K562 (cell line): ENCODE measurements at regions not wholly inside any gene's neighbourhood (a gene's known extent, or its start where the extent isn't known, plus 50 kb on each side); places are given as distances from the start of the nearest gene placed in this dataset.

Experiments used
- ATAC-seq: fragments of 200-7000 bp; cut with Tn5 transposase; 3 replicates; pipeline ENCODE4 v1.9.1; 2020; ENCODE audit warnings: moderate library complexity
- BruUV-seq: library from RNA; stranded (reverse); fragments of 400-500 nt; replicated peaks from 2 replicates; lab custom pipeline; 2021; lab: Mats Ljungman, UMichigan
- CTCF ChIA-PET: fragments of 300-600 bp; formaldehyde crosslinking; extraction: SDS; loops from one replicate; lab custom pipeline; 2021; ENCODE audit warnings: low intra/inter-chr PET ratio; lab: Yijun Ruan, JAX
- POLR2A ChIA-PET: fragments of 300-600, 350-650 bp; sonication (Branson Sonifier 250); formaldehyde crosslinking; extraction: SDS; loops from one replicate; lab custom pipeline; 2021; ENCODE audit warnings: antibody characterized with exemption, inconsistent platforms; lab: Yijun Ruan, JAX
- DNase-seq, 4 experiments: peaks; one replicate each; pipeline versions ENCODE4 v3.0.0 to v3.0.0-alpha.2; 2011 to 2018; ENCODE audit warnings: low spot score in 3 of 4, mixed read lengths in 3 of 4; ENCODE audit errors: extremely low read depth in 1 of 4
- FAIRE-seq: peaks from 2 replicates; lab custom pipeline; 2011; peaks lifted over from hg19 to GRCh38; lab: Jason Lieb, UNC
- H2AFZ ChIP-seq: 2 replicates; pipeline ENCODE4 v1.6.0; 2011; ENCODE audit warnings: low read depth, low read length, control low read depth, inconsistent platforms
- H3K27ac ChIP-seq: fragments of 200-600 bp; 3 replicates; pipeline ENCODE4 v1.8.0; 2011; ENCODE audit warnings: low read depth, mild to moderate bottlenecking, control low read depth, inconsistent platforms, low read length, moderate library complexity, mixed read lengths; ENCODE audit errors: extremely low read depth
- H3K27me3 ChIP-seq, 2 experiments: fragments of 300-600 bp in 1 of 2; 2 replicates in 1 of 2; 3 replicates in 1 of 2; pipeline versions ENCODE4 v1.6.0 to v1.8.0; 2011; ENCODE audit warnings: inconsistent platforms in 2 of 2, low read length in 2 of 2, mild to moderate bottlenecking in 1 of 2, mixed read lengths in 1 of 2, moderate library complexity in 1 of 2; ENCODE audit not compliant: control insufficient read depth in 2 of 2, insufficient read depth in 2 of 2
- H3K36me3 ChIP-seq: fragments of 300-600 bp; 3 replicates; pipeline ENCODE4 v1.8.0; 2011; ENCODE audit warnings: mild to moderate bottlenecking, low read length, inconsistent platforms; ENCODE audit not compliant: control insufficient read depth, insufficient read depth
- H3K4me1 ChIP-seq, 2 experiments: fragments of 200-600 bp in 1 of 2; replicated peaks in 1 of 2; 2 replicates in 1 of 2; 3 replicates in 1 of 2; pipeline versions ENCODE4 v1.5.1 to v1.8.0; 2011; ENCODE audit warnings: inconsistent platforms in 2 of 2, low read length in 2 of 2, mild to moderate bottlenecking in 1 of 2, mixed read lengths in 1 of 2, moderate library complexity in 1 of 2; ENCODE audit not compliant: control insufficient read depth in 2 of 2, insufficient read depth in 2 of 2
- H3K4me2 ChIP-seq: 2 replicates; pipeline ENCODE4 v1.6.1; 2011; ENCODE audit warnings: low read length, control low read depth, inconsistent platforms, mixed read lengths; ENCODE audit not compliant: insufficient read depth
- H3K4me3 ChIP-seq: fragments of 200-600 bp; sonication (generic), shearing (Covaris generic); 2 replicates; pipeline ENCODE4 v1.5.1; 2016; ENCODE audit warnings: control low read depth, inconsistent platforms
- H3K79me2 ChIP-seq: fragments of 200-600 bp; 3 replicates; pipeline ENCODE4 v1.8.0; 2011; ENCODE audit warnings: low read length, inconsistent platforms; ENCODE audit not compliant: control insufficient read depth, insufficient read depth
- H3K9ac ChIP-seq, 2 experiments: 2 replicates each; pipeline versions ENCODE4 v1.6.0 to v1.6.1; 2011; ENCODE audit warnings: low read depth in 2 of 2, low read length in 2 of 2, control low read depth in 1 of 2, inconsistent platforms in 1 of 2, mild to moderate bottlenecking in 1 of 2, mixed read lengths in 1 of 2; ENCODE audit not compliant: insufficient read depth in 1 of 2
- H3K9me1 ChIP-seq: one replicate; pipeline ENCODE4 v1.6.0; 2011; ENCODE audit warnings: inconsistent platforms, mild to moderate bottlenecking, low read length, moderate library complexity; ENCODE audit not compliant: control insufficient read depth, insufficient read depth
- H3K9me3 ChIP-seq: replicated peaks from 2 replicates; pipeline ENCODE4 v1.5.1; 2011; ENCODE audit warnings: low read depth, low read length, inconsistent platforms; ENCODE audit not compliant: control insufficient read depth, insufficient read depth
- H4K20me1 ChIP-seq: replicated peaks from 2 replicates; pipeline ENCODE4 v1.6.1; 2011; ENCODE audit warnings: low read length, inconsistent platforms, mixed read lengths; ENCODE audit not compliant: control insufficient read depth, insufficient read depth
- ATF1 ChIP-seq, 2 experiments: fragments of 450-650 bp in 1 of 2; IDR thresholded peaks; 2 replicates each; pipeline ENCODE4 v1.6.1; 2016; ENCODE audit warnings: missing compliant biosample characterization in 1 of 2, missing genetic modification characterization in 1 of 2
- CEBPB ChIP-seq: fragments of 450-650 bp; IDR thresholded peaks from 2 replicates; pipeline ENCODE4 v1.6.1; 2016; ENCODE audit warnings: missing genetic modification characterization, missing compliant biosample characterization
- CEBPG ChIP-seq, 3 experiments: fragments of 200-800 bp in 1 of 3; sonication (Bioruptor generic) in 1 of 3; sonication (generic) in 1 of 3; formaldehyde crosslinking in 1 of 3; IDR thresholded peaks in 2 of 3; conservative IDR thresholded peaks in 1 of 3; 2 replicates each; pipeline versions ENCODE4 v1.6.1 to v1.8.0; 2016 to 2022; ENCODE audit warnings: missing compliant biosample characterization in 2 of 3, missing genetic modification characterization in 2 of 3, mild to moderate bottlenecking in 1 of 3, missing genetic modification reagents in 1 of 3
- ESRRB ChIP-seq: fragments of 250-450 bp; sonication (Bioruptor Pico); IDR thresholded peaks from 2 replicates; pipeline ENCODE4 v1.5.0; 2020; ENCODE audit warnings: mild to moderate bottlenecking, moderate library complexity, borderline replicate concordance
- HDAC8 ChIP-seq: fragments of 450-650 bp; IDR thresholded peaks from 2 replicates; pipeline ENCODE4 v1.6.1; 2016; ENCODE audit warnings: mild to moderate bottlenecking, missing genetic modification characterization, moderate library complexity, missing compliant biosample characterization
- MAFK ChIP-seq: IDR thresholded peaks from 2 replicates; pipeline ENCODE4 v1.6.1; 2011; ENCODE audit warnings: low read length, improper control_type of control experiment
- TAF15 ChIP-seq: fragments of 200-400 bp; formaldehyde crosslinking; IDR thresholded peaks from 2 replicates; pipeline ENCODE4 v1.6.1; 2017; ENCODE audit warnings: mild to moderate bottlenecking, low read depth, low read length, moderate library complexity
- ZNF384 ChIP-seq: IDR thresholded peaks from 2 replicates; pipeline ENCODE4 v1.6.1; 2012; ENCODE audit warnings: low read depth, low read length, improper control_type of control experiment
- ZNF431 ChIP-seq: sonication (generic); formaldehyde crosslinking; IDR thresholded peaks from 2 replicates; pipeline ENCODE4 v1.8.0; 2022; ENCODE audit warnings: mild to moderate bottlenecking, missing genetic modification reagents
- ZNF551 ChIP-seq: fragments of 250-450 bp; sonication (Bioruptor Pico); IDR thresholded peaks from 2 replicates; pipeline ENCODE4 v1.5.0; 2021; ENCODE audit warnings: mild to moderate bottlenecking, moderate library complexity
- WGBS: fragments of 100-300 bp; shearing (Covaris generic); methylation state at CpG from one replicate; pipeline ENCODE4 v1.1.6; 2016; ENCODE audit warnings: low coverage, mixed read lengths; ENCODE audit not compliant: insufficient coverage; ENCODE audit errors: missing lambda C conversion rate; 5-methylcytosine and 5-hydroxymethylcytosine counted together
- in situ Hi-C: fragments of 300-500 bp; cut with MboI; formaldehyde crosslinking; loops from 4 replicates; pipeline ENCODE4 v1.15.0; 2018; ENCODE audit warnings: inconsistent platforms, mixed read lengths
- intact Hi-C: fragments of 100-400 bp; cut with micrococcal nuclease; formaldehyde crosslinking; loops from 2 replicates; pipeline ENCODE4 v1.14.2; 2022
- TF ChIP-seq, protein P1 (sequence below): fragments of 450-650 bp; IDR thresholded peaks from 2 replicates; pipeline ENCODE4 v1.7.0; 2016; ENCODE audit warnings: borderline replicate concordance

DNA sequence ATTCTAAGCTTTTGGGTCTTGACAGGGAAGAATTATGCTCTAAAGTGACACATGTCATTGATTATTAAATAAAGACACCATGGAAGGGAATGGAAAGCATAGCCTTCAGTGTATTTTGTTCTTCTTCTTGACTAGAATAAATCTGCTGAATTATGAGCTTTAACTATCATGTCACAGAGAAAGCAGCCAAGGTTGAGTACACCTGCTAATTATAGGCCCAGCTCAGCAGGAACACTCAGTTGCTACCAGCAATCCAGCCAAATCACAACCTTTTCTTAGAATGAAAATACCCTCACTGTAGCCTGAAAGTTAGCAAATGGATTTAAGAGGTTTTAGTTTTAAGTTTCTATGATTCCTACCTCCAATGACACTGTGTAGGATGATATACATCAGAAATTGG is 225.3 kb upstream of the RHOBTB1 start:
- Histone ChIP-seq H3K79me2 (no peaks in the 10 kb centered on the region), H3K4me3 (no peak overlapping the region), H3K27ac (no peak overlapping the region)
- TF ChIP-seq ZNF384 = no peak
- no peak for TF ChIP-seq ZNF551 (CRISPR knock-in tag)
- TF ChIP-seq ATF1 (CRISPR knock-in tag; IDR thresholded peaks at IDR 0.05) = no peak
- no peak for TF ChIP-seq ATF1 (tag; IDR thresholded peaks at IDR 0.05)
- TF ChIP-seq, all 486 proteins: peak for 0
- Histone ChIP-seq H3K4me2 (no peak overlapping the region), H3K9ac (no peak overlapping the region), H3K9me3 (no peaks in the 10 kb centered on the region), H3K27me3 (no peaks in the 10 kb centered on the region), H3K4me1 (no peaks in the 10 kb centered on the region), H3K9me1 (no peaks in the 10 kb centered on the region), H4K20me1 (no peaks in the 10 kb centered on the region), H3K36me3 (no peaks in the 10 kb centered on the region), H2AFZ (no peak overlapping the region)
- ATAC-seq (no peak), FAIRE-seq (no peak), DNase-seq (no peak)
- intact Hi-C loops = no loop called here
- ChIA-PET CTCF (no interaction called here), POLR2A (interaction anchor here (0.7 kb wide), 1 partner anchor 12 kb away, joined by 3 read pairs; no protein-coding TSS in a partner anchor)
- BruUV-seq = no TSS peak
- in situ Hi-C loops = no loop called here

DNA sequence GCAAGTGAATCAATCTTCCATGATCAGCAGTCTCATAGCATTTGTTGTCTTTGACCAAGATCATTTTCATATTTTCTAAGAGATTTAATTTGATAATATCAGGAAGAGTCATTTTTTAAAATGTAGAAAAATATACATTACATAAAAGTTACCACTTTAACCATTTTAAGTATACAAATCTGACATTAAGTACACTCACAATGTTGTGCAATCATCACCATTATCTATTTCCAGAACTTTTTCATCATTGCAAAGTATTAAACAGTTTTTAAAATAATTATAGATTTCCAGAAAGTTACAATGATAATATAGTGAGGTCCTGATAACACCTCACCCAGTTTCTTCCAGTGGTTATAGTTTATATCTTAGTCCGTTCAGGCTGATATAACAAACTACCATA is 222.5 kb upstream of the RHOBTB1 start:
- DNase-seq = no peak
- Histone ChIP-seq H3K4me2 (no peak overlapping the region), H3K9me1 (no peaks in the 10 kb centered on the region), H3K9ac (no peak overlapping the region), H3K79me2 (no peaks in the 10 kb centered on the region), H3K4me3 (no peak overlapping the region), H3K27ac (no peak overlapping the region), H3K36me3 (no peaks in the 10 kb centered on the region), H3K9me3 (no peaks in the 10 kb centered on the region), H3K27me3 (peaks cover 0 to 18% of the 10 kb centered on the region in 2 experiments; a peak in 3 of 5 replicates), H3K4me1 (no peaks in the 10 kb centered on the region), H2AFZ (no peak overlapping the region), H4K20me1 (no peaks in the 10 kb centered on the region)
- no peak for ATAC-seq
- ChIA-PET POLR2A (interaction anchor here (1.1 kb wide), 1 partner anchor 14 kb away, joined by 6 read pairs; no protein-coding TSS in a partner anchor), CTCF (no interaction called here)
- 0% methylated on average over 1 of the region's 1 CpG for WGBS
- no peak for FAIRE-seq
- no TSS peak for BruUV-seq
- intact Hi-C loops (no loop called here), in situ Hi-C loops (no loop called here)
- TF ChIP-seq TAF15 (no peak), ZNF431 (CRISPR knock-in tag) (no peak), MAFK (no peak), HDAC8 (no peak), ESRRB (no peak), CEBPB (tag) (peak; percentile 75), CEBPG (CRISPR knock-in tag; IDR thresholded peaks at IDR 0.05) (no peak), CEBPG (tag; conservative IDR thresholded peaks at IDR 0.05 in 1 of 2, IDR thresholded peaks at IDR 0.05 in 1 of 2) (peak; percentile 45 to 82)
- TF ChIP-seq, protein P1, sequence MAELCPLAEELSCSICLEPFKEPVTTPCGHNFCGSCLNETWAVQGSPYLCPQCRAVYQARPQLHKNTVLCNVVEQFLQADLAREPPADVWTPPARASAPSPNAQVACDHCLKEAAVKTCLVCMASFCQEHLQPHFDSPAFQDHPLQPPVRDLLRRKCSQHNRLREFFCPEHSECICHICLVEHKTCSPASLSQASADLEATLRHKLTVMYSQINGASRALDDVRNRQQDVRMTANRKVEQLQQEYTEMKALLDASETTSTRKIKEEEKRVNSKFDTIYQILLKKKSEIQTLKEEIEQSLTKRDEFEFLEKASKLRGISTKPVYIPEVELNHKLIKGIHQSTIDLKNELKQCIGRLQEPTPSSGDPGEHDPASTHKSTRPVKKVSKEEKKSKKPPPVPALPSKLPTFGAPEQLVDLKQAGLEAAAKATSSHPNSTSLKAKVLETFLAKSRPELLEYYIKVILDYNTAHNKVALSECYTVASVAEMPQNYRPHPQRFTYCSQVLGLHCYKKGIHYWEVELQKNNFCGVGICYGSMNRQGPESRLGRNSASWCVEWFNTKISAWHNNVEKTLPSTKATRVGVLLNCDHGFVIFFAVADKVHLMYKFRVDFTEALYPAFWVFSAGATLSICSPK = no peak
